HG03139 (cell line): ENCODE measurements at regions not wholly inside any gene's neighbourhood (a gene's known extent, or its start where the extent isn't known, plus 50 kb on each side); places are given as distances from the start of the nearest gene placed in this dataset.

Source experiments
- ATAC-seq: cut with Tn5 transposase; IDR thresholded peaks from one replicate; pipeline ENCODE4 v1.9.1; 2021; ENCODE audit not compliant: unreplicated experiment

DNA sequence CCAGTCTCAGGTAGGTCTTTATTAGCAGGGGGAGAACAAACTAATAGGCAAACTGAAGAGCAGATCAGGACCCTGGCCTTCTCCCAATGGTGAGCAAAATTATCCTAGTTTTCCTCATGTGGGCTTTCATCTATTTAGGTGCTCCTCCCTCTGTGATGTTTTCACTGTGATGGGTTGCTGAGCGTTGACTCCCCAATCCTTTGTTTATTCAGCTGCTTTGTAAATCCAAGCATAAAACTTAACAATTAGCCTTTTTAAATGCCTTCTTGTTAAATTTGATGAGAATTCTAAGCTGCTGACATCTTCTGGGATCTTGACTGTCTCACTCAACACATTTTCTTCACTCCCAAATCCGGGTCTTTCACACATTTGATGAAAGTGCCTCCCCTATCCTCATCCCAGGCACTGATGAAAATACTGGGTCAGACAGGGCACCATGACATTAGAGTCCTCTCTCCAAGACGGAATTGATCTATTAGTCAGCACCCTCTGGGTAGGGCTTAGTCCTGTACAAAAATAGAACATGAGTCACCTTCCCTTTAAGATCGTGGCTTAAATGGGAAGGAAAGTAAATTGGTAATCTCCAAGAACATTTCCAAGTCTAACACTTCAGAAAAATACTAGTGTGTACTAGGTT, 199.3 kb upstream of the ISX start:
- ATAC-seq = no peak

DNA sequence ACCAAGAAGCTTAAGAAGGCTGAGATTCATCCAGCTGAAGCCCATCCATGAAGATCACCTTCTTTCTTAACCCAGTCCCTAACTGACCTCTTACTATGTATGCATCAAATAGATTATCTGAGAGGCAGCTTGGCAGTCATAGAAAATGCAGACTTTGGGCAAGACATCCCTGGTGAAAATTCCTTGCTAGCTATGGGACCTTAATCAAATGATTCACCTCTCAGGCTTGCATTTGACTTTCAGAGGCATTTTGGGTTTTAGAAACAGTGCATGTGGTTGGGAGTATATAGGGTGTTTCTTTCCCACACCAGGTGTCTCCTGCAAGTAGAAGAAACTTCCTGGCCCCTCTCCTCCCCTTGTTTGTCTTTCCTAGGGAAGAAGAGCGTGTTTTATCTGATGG, 188.5 kb upstream of the ISX start:
- ATAC-seq = no peak

DNA sequence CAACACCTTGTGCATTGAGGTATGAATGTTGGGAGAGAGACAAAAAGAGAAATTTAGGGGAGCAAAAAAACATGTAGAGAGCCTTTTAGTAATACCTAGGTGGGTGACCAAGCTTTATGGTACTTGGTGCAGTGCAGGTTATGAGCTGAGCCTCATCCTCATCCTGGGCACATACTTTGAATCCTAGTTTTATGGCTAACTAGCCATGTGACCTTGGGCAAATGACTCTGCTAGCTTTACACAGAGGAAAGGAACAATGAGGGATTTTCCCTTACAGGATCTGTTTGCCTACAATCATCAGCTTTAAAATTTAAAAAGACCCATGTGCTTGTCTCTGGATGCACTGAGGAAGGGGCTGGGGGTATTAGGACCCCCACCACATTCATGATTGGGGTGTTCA, 187.8 kb upstream of the ISX start:
- ATAC-seq = no peak

DNA sequence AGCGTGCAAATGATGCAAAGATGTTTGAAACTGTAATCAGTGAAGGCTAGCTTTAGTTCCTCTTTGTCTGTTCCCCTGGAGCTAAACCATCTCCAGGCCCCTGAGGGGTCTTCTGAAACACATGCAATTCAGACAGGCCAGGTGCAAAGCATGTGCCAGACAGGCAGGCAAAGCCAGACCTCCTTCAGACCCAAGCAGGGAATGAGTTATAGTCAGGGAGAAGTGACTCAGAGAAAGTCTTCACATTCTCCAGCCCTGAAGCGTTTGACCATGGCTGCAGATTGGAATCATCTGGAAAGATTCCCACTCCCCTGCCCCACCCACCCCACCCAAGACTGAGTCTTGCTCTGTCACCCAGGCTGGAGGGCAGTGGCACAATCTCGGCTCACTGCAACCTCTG, 187.0 kb upstream of the ISX start:
- ATAC-seq = no peak

DNA sequence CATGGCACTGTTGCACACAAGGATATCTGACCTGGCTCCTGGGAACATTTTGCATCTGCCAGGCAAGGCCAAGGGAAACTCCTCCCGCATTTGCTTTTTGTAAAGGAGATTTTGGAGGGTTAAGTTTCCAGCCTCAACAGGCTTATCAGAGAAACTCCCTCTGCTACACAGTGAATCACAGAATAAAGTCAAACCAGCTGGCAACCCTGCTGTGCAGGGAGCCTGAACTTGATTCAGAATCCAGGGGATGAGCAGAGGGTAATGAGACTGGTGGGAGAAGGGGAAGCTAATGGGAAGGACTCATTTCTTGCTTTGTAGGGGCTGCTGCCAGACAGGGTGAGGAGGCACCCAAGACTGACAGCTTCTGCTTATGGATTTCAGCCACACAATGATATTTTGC, 185.3 kb upstream of the ISX start:
- ATAC-seq = no peak

DNA sequence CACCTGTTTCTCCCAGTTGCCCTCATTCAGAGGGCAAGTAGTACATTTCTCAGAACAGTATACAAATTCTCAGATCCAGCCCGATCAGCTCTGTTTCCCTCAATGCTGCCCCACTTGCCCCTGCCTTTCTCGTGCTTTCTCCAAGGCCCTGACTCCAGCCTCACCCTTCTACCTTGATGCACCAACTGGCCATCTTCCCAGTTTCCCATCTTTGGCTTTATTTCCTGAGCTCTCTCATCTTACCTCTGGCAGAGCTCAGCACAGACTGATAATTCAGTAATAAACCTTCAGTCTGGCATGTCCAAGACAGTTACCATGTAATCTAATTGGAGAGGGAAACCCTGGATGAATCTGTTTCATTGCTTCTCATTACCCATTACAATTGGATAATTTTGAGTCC, 184.5 kb upstream of the ISX start:
- ATAC-seq = no peak

DNA sequence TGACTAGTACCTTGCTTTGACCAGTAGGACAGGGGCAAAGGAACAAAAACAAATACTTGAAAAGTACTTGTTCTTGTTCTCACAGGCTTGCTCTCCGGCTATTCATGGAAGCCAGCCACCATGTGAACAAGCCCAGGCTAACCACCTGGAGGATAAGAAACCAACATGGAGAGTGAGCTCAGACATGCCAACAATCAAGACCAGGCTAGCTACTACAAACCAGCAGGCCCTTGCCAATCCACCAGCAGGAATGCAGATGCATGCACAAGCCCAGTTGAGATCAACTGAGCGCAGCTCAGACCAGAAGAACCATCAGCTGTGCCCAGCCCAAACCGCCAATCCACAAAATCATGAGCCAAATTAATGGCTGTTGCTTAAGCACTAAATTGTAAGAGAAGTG, 180.1 kb upstream of the ISX start:
- no peak for ATAC-seq

DNA sequence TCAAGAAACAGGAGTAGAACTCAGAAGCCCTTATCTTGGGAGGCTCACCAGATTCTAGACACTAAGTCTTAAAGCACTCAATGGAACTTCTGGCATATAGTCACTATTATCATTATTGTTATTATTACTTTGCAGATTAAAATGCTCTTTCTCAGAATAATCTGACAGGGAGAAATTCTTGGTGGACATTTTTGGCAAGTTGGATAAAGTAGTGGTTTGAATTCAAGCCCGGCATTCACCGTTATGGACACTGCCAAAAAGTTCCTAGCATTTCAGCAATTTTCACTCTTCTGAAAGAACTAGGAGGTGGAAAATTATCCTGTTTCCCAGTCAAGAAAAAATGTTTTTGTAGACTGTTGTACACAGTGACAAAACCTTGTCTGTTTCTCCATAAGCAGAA, 179.6 kb upstream of the ISX start:
- no peak for ATAC-seq

DNA sequence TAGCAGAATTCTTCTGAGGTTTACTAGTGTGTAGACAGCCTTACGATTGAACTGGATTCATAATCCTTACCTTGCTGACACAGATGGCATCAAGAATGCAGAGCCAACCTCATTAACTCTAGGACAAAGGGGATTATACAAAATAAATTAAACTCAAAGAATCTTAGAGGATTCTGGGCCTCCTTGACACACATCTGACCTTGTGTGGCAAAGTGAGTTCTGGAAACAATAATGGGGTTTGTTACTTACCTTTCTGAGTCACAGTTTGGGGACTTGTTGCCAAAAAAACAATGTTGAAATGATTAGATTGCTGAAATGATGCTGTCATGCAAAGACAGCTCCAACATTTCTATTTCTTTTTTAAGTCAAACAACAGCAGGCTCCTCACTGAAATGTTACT, 179.1 kb upstream of the ISX start:
- ATAC-seq = no peak

DNA sequence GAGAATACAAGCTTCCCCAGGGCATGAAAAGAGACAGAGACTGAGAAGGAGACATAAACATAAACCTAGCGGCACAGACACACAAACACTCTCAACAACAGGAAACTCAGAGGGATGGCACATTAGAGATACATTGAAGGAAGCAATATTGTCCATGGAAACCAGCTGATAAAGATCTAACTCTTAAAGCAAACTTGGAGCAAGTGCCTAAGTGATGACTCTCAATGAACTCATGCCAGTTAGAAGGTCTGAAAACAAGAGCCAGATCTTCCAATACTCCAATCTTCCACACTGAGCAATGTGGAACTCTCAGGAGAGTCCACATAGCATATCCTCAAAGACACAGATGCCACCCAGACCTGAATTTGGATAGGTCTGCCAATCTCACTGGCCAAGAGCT, 168.8 kb upstream of the ISX start:
- ATAC-seq = no peak

DNA sequence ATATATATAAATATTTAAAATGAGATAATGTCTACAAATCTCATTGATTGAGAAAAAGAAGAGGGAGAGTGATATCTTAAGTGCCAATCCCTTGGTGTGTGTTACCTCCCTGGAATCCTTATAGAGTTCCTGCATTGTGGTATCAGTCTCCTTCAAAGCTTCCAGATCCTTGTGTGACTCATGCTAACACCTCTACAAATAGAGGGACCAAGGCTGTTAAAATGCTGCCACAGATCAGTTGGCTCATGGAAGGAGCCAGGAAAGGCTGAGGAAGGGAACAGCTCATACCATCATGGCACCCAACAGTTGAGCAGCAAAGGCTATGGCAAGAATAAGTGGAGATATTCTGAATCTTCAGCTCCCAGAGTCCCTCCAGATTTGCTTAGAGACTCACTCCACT, 163.6 kb upstream of the ISX start:
- no peak for ATAC-seq

DNA sequence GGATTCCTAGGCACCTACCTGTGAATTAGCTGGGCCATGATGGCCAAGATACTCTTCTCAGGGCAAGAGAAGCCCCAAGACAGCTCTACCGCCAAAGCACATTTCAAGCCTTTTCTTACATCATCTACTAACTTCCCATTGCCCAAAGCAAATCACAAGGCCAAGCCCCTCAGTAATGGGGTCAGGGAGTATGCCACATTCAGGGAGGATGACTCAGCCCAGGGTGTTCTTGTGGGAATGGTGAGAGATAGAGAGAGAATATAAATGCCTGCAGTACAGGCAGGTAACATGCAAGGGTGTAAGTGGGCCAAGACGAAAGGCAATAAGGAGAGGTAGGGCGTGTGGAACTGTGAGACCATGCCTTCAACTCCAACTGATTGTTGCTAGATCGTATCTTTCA, 162.5 kb upstream of the ISX start:
- no peak for ATAC-seq

DNA sequence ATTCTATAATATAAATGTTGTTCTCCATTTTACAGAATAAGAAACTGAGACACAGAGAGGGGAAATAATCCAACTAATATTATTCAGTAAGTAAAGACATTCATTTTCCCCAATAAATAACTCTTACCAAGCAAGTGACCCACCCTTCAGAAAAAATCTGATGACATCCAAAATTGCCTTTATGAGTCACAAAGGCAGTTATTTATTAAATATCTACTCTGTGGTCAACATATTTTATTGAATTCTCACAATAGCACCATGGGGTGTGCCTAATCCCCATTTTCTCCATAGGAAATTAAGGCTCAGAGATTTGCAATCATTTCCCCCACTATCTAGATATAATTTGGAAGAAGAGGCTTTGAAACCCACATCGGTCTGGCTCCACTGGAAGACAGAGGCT, 161.5 kb upstream of the ISX start:
- no peak for ATAC-seq

DNA sequence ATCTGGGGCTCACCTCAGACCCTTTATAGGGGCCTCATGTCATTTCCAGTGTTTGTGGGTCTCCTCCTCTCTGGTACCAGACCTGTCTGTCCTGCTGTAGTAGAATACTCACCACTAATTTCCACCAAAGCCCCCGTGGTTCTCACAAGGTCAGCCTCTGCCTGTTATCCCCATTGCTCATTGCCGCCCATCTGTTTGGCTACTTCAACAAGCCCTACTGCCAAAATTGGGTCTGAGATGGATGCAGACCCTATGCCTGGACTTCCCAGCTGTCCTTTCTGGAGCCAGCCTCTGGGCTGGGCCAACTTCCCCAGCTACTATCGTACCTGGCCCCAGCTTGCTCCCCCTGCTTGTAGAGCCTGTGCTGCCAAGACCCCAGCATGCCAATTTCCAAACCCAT, 152.1 kb upstream of the ISX start:
- no peak for ATAC-seq

DNA sequence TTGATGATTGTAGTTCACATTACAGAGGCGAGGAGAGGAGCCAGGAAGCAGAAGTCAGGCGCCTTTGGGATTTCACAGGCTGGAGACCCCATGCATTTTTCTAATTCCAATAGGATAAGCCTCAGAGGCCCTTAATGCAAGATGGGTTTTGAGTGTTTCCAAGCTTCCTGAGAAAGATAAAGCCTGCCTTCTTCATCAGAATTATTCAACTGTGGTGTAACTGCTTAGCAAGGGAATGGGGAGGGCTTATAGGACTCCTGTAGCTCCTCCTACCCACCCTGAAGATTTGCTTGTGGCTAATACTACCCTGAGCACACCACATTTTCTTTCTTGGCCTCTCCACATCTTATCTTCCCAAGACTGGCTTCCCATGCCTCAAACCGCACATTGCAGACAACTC, 151.1 kb upstream of the ISX start:
- no peak for ATAC-seq

DNA sequence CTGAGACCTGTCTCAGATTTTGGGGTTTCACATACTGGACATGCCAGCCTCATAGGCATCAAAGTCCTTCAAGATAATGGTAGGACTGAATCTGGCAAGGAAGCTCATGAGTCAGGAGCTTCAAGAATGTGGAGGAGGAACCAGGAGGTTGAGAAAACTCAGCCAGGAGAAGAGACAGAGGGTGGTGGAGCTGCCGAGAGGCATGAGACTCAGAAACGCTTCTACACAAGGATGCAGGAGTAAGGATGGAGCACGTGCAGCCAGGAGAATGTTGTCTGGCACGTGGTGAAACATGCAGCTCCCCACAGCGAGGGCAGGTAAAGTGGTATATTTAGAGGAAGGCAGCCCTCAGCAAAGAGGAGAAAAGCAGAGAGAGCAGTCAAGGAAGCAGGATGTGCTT, 148.7 kb upstream of the ISX start:
- ATAC-seq = no peak

DNA sequence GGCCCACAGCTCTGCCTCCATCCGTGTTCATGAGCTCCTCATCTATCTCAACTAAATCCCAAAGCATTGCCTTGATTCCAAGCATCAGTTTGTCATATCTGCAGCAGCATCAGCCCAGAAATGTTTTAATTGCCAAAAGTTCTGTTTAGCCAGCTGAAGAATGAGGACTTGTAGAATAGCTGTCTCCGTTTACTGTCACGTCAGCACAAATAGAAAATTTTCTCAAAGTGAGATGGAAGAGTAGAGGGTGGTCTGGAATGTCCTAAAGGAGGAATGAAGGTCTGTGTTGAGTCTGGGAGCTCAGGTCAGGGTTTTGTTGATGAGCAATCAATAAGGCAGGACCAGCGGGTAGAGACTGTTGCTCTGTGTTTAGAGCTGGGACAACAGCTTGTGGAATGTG, 134.9 kb upstream of the ISX start:
- no peak for ATAC-seq

DNA sequence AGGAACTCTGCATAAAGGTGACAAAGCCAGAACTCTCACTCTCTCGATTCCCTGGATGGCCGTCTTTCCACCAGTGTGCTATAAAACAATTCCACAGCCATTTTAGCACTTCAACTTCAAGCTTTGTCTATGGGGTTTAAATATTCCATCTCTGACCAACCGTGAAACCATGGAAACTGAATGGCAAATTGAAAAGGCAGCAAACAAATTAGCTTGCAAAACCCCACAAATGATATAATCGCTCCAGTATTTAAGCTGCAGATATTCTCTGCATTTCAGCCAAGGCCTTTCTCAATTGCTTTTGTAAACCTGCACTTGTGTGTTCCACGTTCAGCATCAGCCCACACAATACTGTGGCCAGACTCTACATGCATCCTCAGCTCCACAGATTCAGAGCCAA, 131.7 kb upstream of the ISX start:
- ATAC-seq = no peak

DNA sequence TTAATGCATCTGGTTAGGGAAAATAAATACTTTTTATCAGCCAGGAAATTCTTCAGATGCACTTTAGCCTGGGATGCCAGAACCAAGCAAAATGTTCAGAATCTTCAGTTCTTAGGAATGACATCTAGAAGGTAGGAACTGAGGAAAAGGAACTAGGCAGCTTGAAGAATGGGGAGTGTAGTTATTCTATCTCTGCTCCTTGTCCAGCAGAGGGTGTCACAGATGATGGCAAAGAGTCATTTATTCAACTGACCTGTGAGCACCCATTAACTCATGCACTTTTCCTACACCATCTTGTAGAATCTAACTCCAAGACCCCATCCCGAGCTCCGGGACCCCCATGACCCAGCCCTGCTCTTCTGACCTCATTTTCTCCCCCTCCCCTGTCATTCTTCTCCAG, 122.1 kb upstream of the ISX start:
- no peak for ATAC-seq

DNA sequence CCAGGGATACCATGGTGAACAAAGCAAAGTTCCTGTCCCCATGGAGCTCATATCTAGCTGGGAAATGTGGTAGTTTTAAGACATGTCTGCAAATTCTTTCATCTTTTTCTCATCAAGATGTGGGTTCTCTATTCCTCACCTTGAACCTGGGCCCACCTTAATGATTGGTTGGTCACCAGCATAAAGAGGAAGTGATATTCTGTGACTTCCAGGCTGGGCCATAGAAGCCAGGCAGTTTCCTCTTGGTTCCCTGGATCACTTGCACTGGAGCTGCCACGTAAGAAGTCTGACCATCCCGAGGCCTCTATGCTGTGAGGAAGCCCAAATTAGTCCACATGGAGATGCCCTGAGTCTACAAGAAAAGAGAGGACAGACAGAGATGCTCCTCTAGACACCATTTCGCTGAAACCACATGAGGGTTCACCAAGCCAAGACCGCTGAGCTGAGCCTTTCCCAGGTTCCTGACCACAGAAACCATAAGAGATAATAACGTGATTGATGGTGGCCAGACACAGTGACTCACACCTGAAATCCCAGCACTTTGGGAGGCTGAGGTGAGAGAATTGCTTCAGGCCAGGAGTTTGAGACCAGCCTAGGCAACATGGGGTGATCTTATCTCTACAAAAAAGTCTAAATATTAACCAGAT, 119.5 kb upstream of the ISX start:
- ATAC-seq = no peak

DNA sequence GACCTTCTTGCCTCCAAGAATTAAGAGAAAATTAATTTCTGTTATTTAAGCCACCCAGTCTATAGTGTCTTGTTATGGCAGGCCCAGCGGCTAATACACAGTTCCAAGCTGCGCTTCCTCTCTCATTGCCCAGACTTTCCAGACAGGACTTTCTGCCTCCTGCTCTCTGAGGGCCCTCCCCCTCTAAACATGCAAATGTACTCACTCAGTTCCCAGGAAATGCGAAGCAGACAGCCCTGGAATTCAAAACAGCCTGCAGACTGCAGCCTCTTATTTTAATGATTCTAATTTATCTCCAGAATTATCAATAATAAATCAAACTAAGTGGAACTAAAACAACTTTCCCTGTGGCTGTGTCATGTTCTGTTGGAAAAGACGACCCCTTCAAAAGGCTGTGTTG, 115.5 kb upstream of the ISX start:
- no peak for ATAC-seq

DNA sequence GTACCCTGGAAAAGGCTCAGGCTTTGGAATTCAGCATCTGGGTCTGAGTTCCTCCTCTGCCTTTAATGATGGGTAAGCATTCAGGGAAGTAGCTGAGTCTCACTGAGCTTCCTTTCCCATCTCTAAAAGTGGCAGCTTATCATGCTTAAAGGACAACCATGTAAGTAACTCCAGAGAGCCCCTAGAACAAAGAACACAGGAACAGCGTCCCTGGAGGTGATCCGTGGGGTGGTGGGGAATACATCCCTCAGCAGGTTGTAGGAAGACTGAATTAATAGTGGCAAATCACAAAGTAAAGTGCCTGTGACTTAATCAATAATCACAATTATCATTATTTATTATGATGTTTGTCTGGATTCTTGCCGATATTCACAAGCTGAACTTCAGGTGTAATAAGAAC, 114.7 kb upstream of the ISX start:
- no peak for ATAC-seq

DNA sequence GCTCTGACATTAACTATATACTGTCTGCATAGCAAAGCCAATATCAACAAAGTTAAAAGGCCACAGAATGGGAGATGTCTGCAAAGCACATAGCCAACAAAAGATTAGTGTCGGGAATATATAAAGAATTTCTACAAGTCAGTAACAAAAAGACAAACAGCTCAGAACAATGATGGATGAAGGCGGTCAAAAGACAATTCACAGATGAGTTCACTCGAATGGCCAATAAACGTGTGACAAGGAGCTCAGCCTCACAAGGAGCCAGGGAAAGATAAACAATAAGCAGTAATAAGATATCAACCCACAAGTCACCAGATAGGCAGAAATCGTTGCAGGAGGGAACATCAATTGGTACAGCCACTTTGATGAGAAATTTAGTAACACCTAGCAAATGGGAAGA, 106.0 kb upstream of the ISX start:
- no peak for ATAC-seq
